LNCAP (cell line): ENCODE measurements at regions not wholly inside any gene's neighbourhood (a gene's known extent, or its start where the extent isn't known, plus 50 kb on each side); places are given as distances from the start of the nearest gene placed in this dataset.

Source experiments
- TF ChIP-seq, protein P1 (sequence below): fragments of 450-650 bp; IDR thresholded peaks from 2 replicates; pipeline ENCODE4 v1.5.1; 2017; ENCODE audit warnings: mild to moderate bottlenecking

DNA sequence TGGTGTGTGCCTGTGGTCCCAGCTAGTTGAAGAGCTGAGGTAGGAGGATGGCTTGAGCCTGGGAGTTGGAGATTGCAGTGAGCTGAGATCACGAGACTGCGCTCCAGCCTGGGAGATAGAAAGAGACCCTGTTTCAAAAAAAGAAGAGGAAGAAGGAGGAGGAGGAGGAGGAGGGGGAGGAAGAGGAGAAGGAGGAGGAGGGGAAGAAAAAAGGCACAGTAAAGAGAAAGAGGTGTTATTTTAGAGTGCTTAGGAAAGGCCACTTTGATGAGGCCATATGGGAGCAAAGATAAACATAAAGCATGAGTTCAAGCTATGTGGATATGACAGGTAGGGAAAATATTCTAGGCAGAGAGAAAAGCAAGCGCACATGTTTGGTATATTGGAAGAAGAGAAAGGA is 154.1 kb upstream of the BTG1 start:
- TF ChIP-seq, protein P1, sequence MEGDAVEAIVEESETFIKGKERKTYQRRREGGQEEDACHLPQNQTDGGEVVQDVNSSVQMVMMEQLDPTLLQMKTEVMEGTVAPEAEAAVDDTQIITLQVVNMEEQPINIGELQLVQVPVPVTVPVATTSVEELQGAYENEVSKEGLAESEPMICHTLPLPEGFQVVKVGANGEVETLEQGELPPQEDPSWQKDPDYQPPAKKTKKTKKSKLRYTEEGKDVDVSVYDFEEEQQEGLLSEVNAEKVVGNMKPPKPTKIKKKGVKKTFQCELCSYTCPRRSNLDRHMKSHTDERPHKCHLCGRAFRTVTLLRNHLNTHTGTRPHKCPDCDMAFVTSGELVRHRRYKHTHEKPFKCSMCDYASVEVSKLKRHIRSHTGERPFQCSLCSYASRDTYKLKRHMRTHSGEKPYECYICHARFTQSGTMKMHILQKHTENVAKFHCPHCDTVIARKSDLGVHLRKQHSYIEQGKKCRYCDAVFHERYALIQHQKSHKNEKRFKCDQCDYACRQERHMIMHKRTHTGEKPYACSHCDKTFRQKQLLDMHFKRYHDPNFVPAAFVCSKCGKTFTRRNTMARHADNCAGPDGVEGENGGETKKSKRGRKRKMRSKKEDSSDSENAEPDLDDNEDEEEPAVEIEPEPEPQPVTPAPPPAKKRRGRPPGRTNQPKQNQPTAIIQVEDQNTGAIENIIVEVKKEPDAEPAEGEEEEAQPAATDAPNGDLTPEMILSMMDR, result no peak

DNA sequence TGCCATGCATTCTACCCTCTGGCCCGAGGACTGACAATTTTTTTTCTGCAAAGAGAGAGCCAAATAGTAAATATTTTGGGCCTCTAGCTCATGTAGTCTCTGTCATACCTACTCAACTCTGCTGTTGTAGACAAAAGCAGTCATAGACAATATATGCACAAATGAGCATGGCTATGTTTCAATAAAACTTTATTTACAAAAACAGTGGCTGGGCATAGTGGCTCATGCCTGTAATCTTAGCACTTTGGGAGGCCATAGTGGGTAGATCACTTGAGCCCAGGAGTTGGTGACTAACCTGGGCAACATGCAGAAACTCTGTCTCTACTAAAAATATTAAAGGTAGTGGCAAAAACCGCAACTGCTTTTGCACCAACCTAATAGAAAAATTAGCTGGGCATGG is 153.7 kb upstream of the BTG1 start:
- TF ChIP-seq, protein P1, result no peak

DNA sequence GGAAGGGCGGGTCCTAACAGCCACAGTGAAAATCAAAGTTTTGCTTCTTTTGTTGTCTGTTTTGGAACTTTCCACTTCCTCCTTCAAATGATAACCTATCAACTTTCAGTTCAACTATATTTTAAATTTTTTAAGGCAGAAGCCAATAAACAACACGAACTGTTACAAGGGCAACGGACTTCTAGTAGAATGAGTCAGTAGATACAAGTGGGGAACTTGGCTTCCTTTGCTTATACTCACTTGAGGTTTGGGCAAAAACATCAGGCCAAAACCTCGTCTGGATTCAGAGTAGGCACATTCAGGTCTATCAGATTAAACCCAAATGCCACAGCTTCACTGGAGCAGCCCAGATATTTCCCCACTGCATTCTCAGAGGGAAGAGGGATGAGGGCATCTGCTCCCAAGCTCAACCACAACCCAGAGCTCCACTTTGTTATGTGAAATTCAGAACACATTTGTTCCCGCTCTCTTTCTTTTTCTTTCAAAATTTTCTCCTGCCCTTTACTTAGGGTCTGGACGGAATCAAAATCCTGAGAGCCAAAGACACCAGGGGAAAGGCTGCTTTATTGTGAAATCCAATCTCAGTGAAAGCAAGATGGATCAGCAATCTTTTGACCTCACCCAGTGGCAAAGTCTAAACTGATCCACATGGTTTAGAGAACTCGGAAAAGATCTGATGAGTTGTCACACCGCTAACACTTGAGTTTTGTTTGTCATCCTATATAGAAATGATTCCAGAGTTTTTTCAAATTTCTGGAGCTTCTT is 152.5 kb upstream of the BTG1 start:
- TF ChIP-seq, protein P1, result no peak

DNA sequence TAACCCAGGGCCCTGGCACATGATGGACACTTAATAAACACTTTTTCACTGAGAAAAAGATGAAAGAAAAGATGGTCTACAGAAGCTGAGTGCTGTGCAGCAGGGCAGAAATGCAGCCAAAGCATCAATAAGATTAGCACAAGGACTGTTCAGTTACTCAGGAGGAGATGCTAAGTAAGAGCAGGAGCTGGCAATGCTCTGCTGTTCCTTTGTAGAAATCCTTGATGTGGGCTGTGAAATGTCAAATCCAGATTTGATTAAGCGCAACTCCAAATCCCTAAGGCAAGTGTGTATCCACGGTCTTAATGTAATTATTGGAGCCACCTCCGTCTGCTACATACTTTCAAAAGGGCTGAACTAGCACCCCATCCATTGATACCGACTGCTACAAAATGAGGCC is 151.8 kb upstream of the BTG1 start:
- TF ChIP-seq, protein P1, result no peak

DNA sequence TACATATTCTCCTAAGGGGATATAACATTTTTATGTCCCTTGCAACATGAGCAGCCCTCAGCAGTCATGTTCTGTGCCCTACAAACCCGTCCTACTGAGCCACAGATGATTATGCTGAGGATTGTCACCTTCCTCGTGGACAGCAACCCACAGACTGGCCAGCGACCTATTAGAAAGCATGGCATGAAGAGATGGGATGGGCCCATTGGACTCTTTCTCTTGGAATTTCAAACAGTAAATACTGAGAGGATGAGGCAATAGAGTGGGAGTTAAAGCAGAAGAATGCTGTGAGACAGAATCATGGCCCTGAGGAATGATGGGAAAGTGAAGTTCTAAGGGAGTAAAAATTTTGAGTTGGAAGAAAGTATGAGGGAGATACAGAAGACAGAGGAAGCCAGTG is 149.9 kb upstream of the BTG1 start:
- TF ChIP-seq, protein P1, result no peak

DNA sequence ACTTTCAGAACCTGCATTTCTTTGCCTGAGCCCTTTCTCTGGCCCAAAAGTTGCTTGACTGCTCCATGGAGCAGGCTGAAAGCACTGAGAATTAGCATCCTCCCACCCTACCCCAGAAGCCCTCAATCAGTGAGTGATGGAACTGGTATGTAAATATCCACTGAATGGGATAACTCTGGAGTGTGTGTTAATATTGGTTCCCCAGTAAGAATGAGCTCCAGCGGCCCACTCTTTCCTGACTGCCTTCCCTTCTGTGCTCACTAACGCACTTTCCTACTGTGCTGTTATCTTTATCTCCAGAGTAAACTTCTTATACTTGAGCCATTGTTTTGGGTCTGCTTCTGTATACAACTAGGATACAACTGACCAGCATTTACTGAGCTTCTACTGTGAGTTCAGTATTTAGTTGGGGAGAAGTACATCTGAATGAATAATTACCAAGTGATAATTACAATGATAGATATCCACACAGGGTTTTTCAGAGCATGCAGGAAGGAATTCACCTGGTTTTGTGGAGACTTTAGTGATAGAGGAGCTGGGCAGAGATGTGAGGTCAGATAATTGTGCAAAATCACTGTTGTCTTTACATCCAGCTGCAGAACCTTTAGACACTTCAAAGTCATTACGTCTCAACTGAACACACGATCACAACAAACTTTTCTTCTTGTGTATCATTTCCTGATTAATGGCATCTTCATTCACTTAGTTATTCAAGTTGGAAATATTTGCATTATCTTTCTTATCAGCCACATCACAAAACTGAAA is 149.2 kb upstream of the BTG1 start:
- TF ChIP-seq, protein P1, result no peak

DNA sequence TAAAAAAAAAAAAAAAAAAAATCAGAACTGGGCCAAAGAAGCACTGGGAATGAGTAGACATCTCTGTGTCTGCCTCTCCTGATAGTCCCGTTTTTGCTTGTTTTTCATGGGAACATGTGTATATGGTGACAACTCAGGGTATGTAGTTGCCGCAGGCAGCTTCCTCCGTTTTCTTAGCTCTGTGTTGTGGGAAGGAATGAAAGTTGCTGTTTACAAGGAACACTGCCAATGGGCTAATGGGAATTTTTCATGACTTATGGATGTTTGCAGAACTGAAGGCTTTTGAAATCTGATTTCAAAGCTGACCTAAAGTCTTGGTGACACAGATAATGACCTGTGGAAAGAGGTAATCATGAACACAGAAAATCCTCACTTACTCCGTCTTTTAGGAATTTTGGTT is 146.4 kb upstream of the BTG1 start:
- TF ChIP-seq, protein P1, result no peak
